ENCODE measurements at regions not wholly inside any gene's neighbourhood (a gene's known extent, or its start where the extent isn't known, plus 50 kb on each side); places are given as distances from the start of the nearest gene placed in this dataset.

- Histone ChIP-seq H3K9me2 (ENCODE audit: insufficient read depth) (peaks cover 6% of the 10 kb centered on the region), H3K36me3 (ENCODE audit: insufficient read depth) (no peaks in the 10 kb centered on the region), H4K20me1 (replicated peaks; ENCODE audit: insufficient read depth) (no peaks in the 10 kb centered on the region), H3K27me3 (ENCODE audit: insufficient read depth) (no peaks in the 10 kb centered on the region), H3K27ac (ENCODE audit: low read depth) (no peak overlapping the region), H3F3A (replicated peaks; ENCODE audit: low read depth) (no peaks in the 10 kb centered on the region), H3K4me1 (ENCODE audit: insufficient read depth) (no peaks in the 10 kb centered on the region), H3K4me3 (no peak overlapping the region), H2AFZ (no peak overlapping the region), H3K79me2 (replicated peaks; ENCODE audit: insufficient read depth) (peaks cover 47% of the 10 kb centered on the region), H3K4me2 (no peak overlapping the region)
- H3K36me3 Mint-ChIP-seq (ENCODE audit: low read depth) = peaks cover 19% of the 10 kb centered on the region
- TF ChIP-seq ZNF331 (CRISPR knock-in tag; IDR thresholded peaks at IDR 0.05; ENCODE audit: low read depth) = no peak
- TF ChIP-seq POLR2AphosphoS5 (IDR thresholded peaks at IDR 0.05; ENCODE audit: low read depth) = no peak
- no peak for TF ChIP-seq ZNF462 (CRISPR knock-in tag; IDR thresholded peaks at IDR 0.05)
- no peak for TF ChIP-seq ETS1 (IDR thresholded peaks at IDR 0.05)
- TF ChIP-seq NANOG (IDR thresholded peaks at IDR 0.05; ENCODE audit: borderline replicate concordance) = no peak
- TF ChIP-seq EZH2phosphoT487 (IDR thresholded peaks at IDR 0.05; ENCODE audit: unreplicated experiment) = no peak
- H3K27ac Mint-ChIP-seq = no peak overlapping the region
- ATAC-seq = no peak
- DNase-seq (ENCODE audit: low spot score) = no peak
- H3K4me3 Mint-ChIP-seq = no peak overlapping the region
- peaks cover 2% of the 10 kb centered on the region for H3K27me3 Mint-ChIP-seq (ENCODE audit: insufficient read depth, low read depth, poor library complexity)
- peaks cover 11% of the 10 kb centered on the region; the same call in 2 of the 3 replicates for H3K9me3 Mint-ChIP-seq
- no peaks in the 10 kb centered on the region for H3K4me1 Mint-ChIP-seq
These were observed 112.0 kb downstream of the UTRN start for GRCh38 chr6:144397141-144397540.

Data from GM23338 (cell line).